HL-60 (cell line): ENCODE measurements at regions not wholly inside any gene's neighbourhood (a gene's known extent, or its start where the extent isn't known, plus 50 kb on each side); places are given as distances from the start of the nearest gene placed in this dataset.

Source experiments
- DNase-seq, 2 experiments: peaks; one replicate each; pipeline ENCODE4 v3.0.0-alpha.2; 2010 to 2020; ENCODE audit warnings: low read depth in 1 of 2, low spot score in 1 of 2
- H3K27ac ChIP-seq: fragments of 250-450 bp; sonication (Bioruptor Pico); replicated peaks from 2 replicates; pipeline ENCODE4 v1.5.1; 2020; ENCODE audit warnings: mild to moderate bottlenecking, moderate library complexity
- H3K27me3 ChIP-seq: fragments of 250-450 bp; sonication (Bioruptor Pico); 2 replicates; pipeline ENCODE4 v1.5.1; 2021; ENCODE audit warnings: mild to moderate bottlenecking, moderate library complexity; ENCODE audit not compliant: insufficient read depth, poor library complexity, severe bottlenecking
- H3K4me3 ChIP-seq: replicated peaks from 2 replicates; pipeline ENCODE4 v1.5.1; 2011; ENCODE audit warnings: mild to moderate bottlenecking, control low read depth, low read length; ENCODE audit not compliant: insufficient read depth
- GABPA ChIP-seq: IDR thresholded peaks from 2 replicates; pipeline ENCODE4 v1.6.1; 2012; ENCODE audit warnings: low read depth
- POLR2AphosphoS5 ChIP-seq: IDR thresholded peaks from 2 replicates; pipeline ENCODE4 v1.6.1; 2012; ENCODE audit warnings: low read depth
- REST ChIP-seq: IDR thresholded peaks from 2 replicates; pipeline ENCODE4 v1.6.1; 2012; ENCODE audit warnings: low read depth; ENCODE audit not compliant: insufficient replicate concordance
- SPI1 ChIP-seq: IDR thresholded peaks from 2 replicates; pipeline ENCODE4 v1.6.1; 2012; ENCODE audit warnings: low read depth, mild to moderate bottlenecking, borderline replicate concordance
- TF ChIP-seq, protein P1 (sequence below): IDR thresholded peaks from one replicate; pipeline ENCODE4 v1.5.1; 2011; ENCODE audit warnings: low read length, control low read depth, inconsistent platforms; ENCODE audit not compliant: insufficient read depth

DNA sequence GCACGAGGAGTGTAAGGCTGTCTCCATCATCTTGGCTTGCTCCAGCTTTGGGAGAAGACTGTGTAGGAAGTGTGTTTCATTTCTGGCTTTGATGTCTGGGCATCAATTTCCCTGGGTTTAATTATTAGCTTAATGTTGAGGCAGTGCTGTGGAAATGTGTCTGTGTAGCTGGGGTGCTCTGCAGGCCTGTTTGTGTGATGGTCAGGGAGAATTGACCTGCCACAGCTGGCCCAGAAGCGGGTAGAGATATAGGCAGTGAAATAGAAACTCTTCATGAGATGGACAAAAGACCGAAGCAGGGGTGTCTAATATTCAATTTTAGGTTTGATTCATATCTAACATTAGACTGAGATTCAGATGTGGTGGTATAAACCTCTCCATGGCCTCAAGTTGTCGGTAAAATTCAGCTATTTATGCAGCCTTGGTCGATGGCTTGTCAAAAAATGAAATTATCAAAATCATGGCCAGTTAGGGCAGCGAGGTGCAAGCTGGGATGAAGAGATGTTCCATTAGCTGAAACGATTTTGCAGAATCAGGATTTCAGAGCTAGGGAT is 95.3 kb upstream of the SNX9 start:
- TF ChIP-seq GABPA, result no peak
- TF ChIP-seq SPI1, result no peak
- TF ChIP-seq, protein P1, sequence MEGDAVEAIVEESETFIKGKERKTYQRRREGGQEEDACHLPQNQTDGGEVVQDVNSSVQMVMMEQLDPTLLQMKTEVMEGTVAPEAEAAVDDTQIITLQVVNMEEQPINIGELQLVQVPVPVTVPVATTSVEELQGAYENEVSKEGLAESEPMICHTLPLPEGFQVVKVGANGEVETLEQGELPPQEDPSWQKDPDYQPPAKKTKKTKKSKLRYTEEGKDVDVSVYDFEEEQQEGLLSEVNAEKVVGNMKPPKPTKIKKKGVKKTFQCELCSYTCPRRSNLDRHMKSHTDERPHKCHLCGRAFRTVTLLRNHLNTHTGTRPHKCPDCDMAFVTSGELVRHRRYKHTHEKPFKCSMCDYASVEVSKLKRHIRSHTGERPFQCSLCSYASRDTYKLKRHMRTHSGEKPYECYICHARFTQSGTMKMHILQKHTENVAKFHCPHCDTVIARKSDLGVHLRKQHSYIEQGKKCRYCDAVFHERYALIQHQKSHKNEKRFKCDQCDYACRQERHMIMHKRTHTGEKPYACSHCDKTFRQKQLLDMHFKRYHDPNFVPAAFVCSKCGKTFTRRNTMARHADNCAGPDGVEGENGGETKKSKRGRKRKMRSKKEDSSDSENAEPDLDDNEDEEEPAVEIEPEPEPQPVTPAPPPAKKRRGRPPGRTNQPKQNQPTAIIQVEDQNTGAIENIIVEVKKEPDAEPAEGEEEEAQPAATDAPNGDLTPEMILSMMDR, result no peak
- no peak for TF ChIP-seq POLR2AphosphoS5
- no peak for TF ChIP-seq REST
- no peak for DNase-seq

DNA sequence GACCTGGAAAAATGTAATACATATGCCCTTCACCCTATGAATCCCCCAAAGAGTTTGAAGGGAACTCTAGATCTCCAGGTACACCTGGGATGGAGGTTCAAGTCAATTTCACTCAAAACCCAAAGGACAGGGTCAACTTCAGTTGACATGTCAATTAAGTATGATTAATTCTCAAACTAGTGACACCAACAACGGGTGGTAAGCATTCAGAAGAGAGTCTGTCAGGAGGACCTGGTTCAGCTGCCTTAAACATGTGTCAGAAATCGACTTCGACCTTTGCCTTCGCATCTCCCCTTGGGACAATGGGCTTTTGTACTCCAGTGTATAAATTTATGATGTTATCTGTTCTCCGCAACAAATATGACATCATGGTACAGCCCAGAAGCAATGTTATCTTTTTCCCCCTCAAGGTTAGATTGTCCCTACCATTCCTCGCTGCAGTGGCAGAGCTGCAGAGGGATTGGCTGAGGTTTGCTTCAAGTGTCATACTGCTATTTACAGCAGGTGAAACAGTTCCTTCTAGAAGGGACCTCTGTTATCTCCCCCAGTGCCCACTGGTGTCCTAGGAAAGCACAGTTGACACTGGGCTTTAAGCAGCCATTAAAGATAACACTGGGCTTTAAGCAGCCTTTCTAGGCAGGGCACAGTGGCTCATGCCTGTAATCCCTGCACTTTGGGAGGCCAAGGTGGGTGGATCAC is 94.7 kb upstream of the SNX9 start:
- TF ChIP-seq REST, result no peak
- TF ChIP-seq POLR2AphosphoS5, result no peak
- TF ChIP-seq, protein P1, result no peak
- TF ChIP-seq GABPA, result no peak
- TF ChIP-seq SPI1, result no peak
- Histone ChIP-seq H3K27ac (no peak overlapping the region), H3K4me3 (no peak overlapping the region), H3K27me3 (no peaks in the 10 kb centered on the region)
- no peak for DNase-seq

More for the DNA sequence above, 95.3 kb upstream of the SNX9 start:
- H3K27me3 ChIP-seq, result no peaks in the 10 kb centered on the region
- no peak overlapping the region for H3K4me3 ChIP-seq
- H3K27ac ChIP-seq, result no peak overlapping the region

DNA sequence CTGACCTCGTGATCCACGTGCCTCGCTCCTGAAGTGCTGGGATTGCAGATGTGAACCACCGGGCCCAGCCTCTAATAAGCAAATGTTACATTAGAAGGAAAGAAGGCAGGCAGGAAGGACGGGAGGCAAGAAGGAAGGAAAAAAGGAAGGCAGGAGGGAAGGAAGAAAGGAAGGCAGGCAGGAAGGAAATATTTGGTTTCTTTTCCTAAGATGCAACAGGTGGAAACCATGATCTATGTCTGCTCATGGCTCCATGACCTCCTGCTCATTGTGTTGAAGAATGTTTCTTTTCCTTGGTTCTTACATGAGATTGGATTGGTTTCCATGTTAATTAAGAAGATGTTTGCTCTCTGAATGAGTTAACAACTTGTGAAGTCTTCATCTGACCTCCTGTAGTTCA is 91.8 kb upstream of the SNX9 start:
- H3K27ac ChIP-seq, result no peak overlapping the region
- DNase-seq, result no peak
- H3K27me3 ChIP-seq, result no peaks in the 10 kb centered on the region
- H3K4me3 ChIP-seq, result no peak overlapping the region
- TF ChIP-seq GABPA (no peak), SPI1 (no peak), POLR2AphosphoS5 (no peak)

- TF ChIP-seq GABPA (no peak), REST (no peak), SPI1 (no peak), POLR2AphosphoS5 (no peak)
- TF ChIP-seq, protein P1, result no peak
- Histone ChIP-seq H3K27me3 (no peaks in the 10 kb centered on the region), H3K27ac (no peak overlapping the region), H3K4me3 (no peak overlapping the region)
- no peak for DNase-seq
Observed at GRCh38 chr6:157732007-157732406, 91.0 kb upstream of the SNX9 start.
